GM12865 (cell line): ENCODE measurements at regions not wholly inside any gene's neighbourhood (a gene's known extent, or its start where the extent isn't known, plus 50 kb on each side); places are given as distances from the start of the nearest gene placed in this dataset.

Source experiments
- DNase-seq: peaks from one replicate; pipeline ENCODE4 v3.0.0; 2010; ENCODE audit warnings: low read depth
- H3K4me3 ChIP-seq: 2 replicates; pipeline ENCODE4 v1.5.1; 2011; ENCODE audit warnings: mild to moderate bottlenecking, low read depth, low read length, control low read depth
- TF ChIP-seq, protein P1 (sequence below): IDR thresholded peaks from 2 replicates; pipeline ENCODE4 v1.5.1; 2011; ENCODE audit warnings: low read length, control low read depth, low read depth, inconsistent platforms; ENCODE audit not compliant: insufficient read depth; ENCODE audit errors: missing control alignments

DNA sequence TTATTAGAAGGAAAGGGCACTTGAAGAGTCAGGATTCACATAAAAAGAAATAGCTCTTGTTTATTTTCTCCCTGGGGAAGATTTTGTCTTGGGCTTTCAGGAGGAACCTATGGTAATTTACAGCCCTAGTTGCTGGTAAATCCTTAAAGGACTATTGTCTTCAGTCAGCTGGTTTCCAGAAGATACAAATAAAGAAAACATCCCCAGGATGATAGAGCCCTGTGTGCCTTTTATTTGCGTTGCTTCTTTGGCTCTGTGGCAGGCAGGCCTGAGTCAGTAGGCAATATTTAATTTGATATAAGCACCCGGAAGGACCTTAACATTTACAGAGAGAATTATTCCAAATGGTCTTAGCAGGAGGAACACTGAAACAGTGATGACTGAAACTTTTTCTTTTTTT, 131.0 kb upstream of the SLC34A2 start:
- no peak for DNase-seq
- TF ChIP-seq, protein P1, sequence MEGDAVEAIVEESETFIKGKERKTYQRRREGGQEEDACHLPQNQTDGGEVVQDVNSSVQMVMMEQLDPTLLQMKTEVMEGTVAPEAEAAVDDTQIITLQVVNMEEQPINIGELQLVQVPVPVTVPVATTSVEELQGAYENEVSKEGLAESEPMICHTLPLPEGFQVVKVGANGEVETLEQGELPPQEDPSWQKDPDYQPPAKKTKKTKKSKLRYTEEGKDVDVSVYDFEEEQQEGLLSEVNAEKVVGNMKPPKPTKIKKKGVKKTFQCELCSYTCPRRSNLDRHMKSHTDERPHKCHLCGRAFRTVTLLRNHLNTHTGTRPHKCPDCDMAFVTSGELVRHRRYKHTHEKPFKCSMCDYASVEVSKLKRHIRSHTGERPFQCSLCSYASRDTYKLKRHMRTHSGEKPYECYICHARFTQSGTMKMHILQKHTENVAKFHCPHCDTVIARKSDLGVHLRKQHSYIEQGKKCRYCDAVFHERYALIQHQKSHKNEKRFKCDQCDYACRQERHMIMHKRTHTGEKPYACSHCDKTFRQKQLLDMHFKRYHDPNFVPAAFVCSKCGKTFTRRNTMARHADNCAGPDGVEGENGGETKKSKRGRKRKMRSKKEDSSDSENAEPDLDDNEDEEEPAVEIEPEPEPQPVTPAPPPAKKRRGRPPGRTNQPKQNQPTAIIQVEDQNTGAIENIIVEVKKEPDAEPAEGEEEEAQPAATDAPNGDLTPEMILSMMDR: no peak

DNA sequence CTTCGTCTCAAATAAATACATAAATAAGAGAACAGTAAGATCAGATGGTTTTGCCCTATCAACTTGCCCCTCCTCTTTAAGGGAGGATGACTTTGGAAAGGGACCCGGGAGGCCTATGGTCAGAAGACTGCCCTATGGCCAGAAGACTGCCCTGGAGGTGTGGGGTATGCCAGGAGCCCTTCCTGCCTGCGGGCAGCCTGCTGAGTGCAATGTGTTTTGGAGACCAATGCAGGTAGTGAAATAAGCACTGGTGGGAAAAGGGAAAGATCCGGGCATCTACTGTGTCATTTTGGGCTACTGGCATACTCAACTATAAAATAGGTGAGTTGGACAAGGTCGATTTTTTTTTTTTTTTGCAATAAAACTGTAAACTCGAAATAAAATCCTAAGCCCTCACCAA, 129.8 kb upstream of the SLC34A2 start:
- no peak for DNase-seq
- TF ChIP-seq, protein P1: no peak
- no peak overlapping the region for H3K4me3 ChIP-seq

More for the DNA sequence above, 131.0 kb upstream of the SLC34A2 start:
- H3K4me3 ChIP-seq: no peak overlapping the region

DNA sequence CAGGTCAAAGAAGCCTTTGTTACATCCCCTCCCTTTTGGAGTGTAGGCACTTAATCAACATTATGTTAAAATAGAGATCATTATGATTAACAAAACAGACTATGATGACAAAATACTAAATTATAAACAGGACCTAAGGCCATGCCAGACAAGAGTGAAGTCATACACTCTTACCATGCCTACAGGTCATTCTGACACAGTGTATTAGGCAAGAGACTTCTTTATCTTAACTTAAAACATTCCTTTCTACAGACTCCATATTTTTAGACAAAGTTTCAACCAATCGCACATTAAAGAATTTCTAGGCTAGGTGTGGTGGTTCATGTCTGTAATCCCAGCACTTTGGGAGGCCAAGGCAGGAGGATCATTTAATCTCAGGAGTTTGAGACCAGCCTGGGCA, 128.6 kb upstream of the SLC34A2 start:
- TF ChIP-seq, protein P1: no peak
- no peak overlapping the region for H3K4me3 ChIP-seq
- no peak for DNase-seq

DNA sequence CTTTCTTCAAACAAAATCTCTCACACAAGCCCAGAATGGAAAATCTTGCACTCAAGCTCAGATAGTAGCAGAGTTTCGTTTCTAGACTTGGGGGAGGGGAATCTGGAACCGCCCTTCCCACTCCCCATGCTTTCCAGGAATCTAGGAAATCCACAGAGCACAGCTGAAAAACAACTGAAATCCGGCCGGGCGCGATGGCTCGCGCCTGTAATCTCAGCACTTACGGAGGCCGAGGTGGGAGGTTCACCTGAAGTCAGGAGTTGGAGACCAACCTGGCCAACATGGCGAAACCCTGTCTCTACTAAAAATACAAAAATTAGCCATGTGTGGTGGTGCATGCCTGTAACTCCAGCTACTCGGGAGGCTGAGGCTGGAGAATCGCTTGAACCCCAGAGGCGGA, 127.3 kb upstream of the SLC34A2 start:
- no peak overlapping the region for H3K4me3 ChIP-seq
- DNase-seq: no peak
- TF ChIP-seq, protein P1: no peak

DNA sequence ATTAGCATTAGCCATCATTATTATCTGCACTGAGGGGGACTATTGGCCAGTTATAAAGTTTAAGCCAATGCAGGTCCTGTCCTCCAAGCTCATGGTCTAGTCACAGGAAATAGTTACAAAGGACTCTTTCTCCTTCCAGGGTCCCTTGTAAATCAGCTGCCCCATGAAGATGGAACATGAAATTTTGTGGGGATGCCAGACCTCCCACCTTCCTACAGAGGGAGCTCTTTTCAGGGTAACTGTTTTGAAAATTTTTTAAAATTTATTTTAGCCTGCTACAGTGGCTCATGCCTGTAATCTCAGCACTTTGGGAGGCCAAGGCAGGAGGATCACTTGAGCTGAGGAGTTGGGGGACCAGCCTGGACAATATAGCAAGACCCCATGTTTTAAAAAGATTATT, 124.4 kb upstream of the SLC34A2 start:
- H3K4me3 ChIP-seq: no peak overlapping the region
- no peak for DNase-seq
- TF ChIP-seq, protein P1: peak; percentile 20

DNA sequence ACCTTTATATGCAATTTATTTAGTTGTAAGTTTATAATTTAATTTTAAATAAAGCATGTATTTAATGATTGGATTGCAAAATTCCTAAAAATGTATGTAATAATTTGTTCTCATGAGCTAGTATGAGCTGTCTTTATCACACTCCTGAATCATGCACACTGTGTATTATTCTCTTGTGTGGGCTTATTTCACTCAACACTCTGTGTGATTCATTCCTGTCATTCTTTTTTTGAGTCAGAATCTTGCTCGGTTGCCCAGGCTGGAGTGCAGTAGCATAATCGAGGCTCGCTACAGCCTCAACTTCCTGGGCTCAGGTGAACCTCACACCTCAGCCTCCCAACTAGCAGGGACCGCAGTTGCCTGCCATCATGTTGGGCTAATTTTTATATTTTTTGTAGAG, 123.1 kb upstream of the SLC34A2 start:
- no peak for DNase-seq
- TF ChIP-seq, protein P1: no peak
- H3K4me3 ChIP-seq: no peak overlapping the region

DNA sequence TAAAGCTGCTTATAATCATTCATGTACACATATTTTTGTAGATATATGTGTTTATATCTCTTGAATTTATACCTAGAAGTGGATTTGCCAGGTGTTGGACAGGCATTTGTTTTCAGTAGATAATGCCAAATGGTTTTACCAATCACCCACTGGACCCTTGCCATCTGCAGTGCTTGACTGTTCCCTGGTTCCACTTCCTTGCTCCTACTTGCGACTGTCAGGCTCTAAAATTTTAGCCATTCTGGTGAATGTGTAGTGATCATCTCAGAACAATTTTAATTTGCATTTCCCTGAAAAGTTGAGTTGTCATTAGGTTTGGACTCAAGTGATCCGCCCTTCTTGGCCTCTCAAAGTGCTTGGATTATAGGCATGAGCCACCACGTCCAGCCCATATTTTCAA, 122.4 kb upstream of the SLC34A2 start:
- no peak overlapping the region for H3K4me3 ChIP-seq
- no peak for DNase-seq
- TF ChIP-seq, protein P1: no peak
